Adrenal gland (tissue), 7 donors: ENCODE measurements at regions not wholly inside any gene's neighbourhood (a gene's known extent, or its start where the extent isn't known, plus 50 kb on each side); places are given as distances from the start of the nearest gene placed in this dataset.

Experiments used
- DNase-seq, 7 donors: peaks; one replicate each; pipeline ENCODE4 v3.0.0-alpha.2; 2019 to 2020
- H3K27ac ChIP-seq, 5 donors: fragments of 200-600 bp; sonication (generic) in 4 of 5; 1 replicate in 3 of 5; 2 replicates in 2 of 5; pipeline versions ENCODE4 v1.5.1 to v1.8.0; 2016 to 2020; ENCODE audit warnings: mild to moderate bottlenecking in 1 of 5
- H3K27me3 ChIP-seq: fragments of 200-600 bp; 2 replicates; pipeline ENCODE4 v1.8.0; 2021
- H3K36me3 ChIP-seq, 2 donors: fragments of 200-600 bp; replicated peaks in 1 of 2; 1 replicate in 1 of 2; 2 replicates in 1 of 2; pipeline versions ENCODE4 v1.5.1 to v1.8.0; 2018 to 2022
- H3K4me1 ChIP-seq, 2 donors: fragments of 200-600 bp; replicated peaks in 1 of 2; 1 replicate in 1 of 2; 2 replicates in 1 of 2; pipeline versions ENCODE4 v1.5.1 to v1.8.0; 2018 to 2021
- H3K4me3 ChIP-seq, 4 donors: fragments of 200-600 bp; sonication (generic) in 3 of 4; one replicate each; pipeline ENCODE4 v1.5.1; 2016 to 2018
- H3K9me3 ChIP-seq, 3 donors: fragments of 200-600 bp; sonication (generic) in 1 of 3; replicated peaks in 1 of 3; 1 replicate in 2 of 3; 2 replicates in 1 of 3; pipeline versions ENCODE4 v1.5.1 to v1.8.0; 2016 to 2021
- POLR2A ChIP-seq, 2 donors: fragments of 450-650 bp; IDR thresholded peaks; one replicate each; pipeline ENCODE4 v1.6.1; 2017; ENCODE audit warnings: antibody characterized with exemption in 2 of 2, mild to moderate bottlenecking in 2 of 2, moderate library complexity in 1 of 2
- intact Hi-C, 2 donors: fragments of 100-400 bp; cut with DNase I; formaldehyde crosslinking; loops; one replicate each; pipeline versions ENCODE4 v1.14.1 to v1.15.0; 2022 to 2023
- small RNA-seq, 2 donors: library from RNA; depleted of rRNA; stranded (forward); fragments of <200 nt; gene quantifications; one replicate each; pipeline ENCODE3, GENCODE V24; 2016
- TF ChIP-seq, protein P1 (sequence below), 6 experiments: fragments of 450-650 bp in 4 of 6; fragments of 200-600 bp in 2 of 6; sonication (generic) in 1 of 6; IDR thresholded peaks; 1 replicate in 5 of 6; 2 replicates in 1 of 6; pipeline versions ENCODE4 v1.5.1 to v1.8.0; 2016 to 2021; ENCODE audit warnings: antibody characterized with exemption in 6 of 6, mild to moderate bottlenecking in 2 of 6, moderate library complexity in 1 of 6
- donor health status: DM: yes; HTN: yes; CAD: no.
- donor health status: DM: no; HTN: no; CAD: no.
- donor health status: DM: no; HTN: no; CAD: no.

DNA sequence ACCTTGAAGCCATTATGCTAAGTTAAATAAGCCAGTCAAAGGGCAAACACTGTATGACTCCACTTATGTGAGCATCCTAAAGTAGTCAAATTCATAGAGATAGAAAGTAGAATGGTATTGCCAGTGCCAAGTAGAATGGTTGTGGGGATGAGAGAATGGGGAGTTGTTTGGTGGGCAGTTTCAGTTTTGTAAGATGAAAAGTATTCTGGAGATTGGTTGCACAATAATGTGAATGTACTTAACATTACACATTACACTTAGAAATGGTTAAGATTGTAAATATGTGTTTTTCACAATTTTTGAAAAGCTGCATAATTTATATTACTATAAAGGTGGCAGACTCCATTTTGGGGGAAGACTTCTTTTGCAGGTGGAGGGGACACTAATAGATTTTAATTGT is 51.3 kb upstream of the CARMIL1 start:
- no peaks in the 10 kb centered on the region for H3K36me3 ChIP-seq
- TF ChIP-seq, protein P1, sequence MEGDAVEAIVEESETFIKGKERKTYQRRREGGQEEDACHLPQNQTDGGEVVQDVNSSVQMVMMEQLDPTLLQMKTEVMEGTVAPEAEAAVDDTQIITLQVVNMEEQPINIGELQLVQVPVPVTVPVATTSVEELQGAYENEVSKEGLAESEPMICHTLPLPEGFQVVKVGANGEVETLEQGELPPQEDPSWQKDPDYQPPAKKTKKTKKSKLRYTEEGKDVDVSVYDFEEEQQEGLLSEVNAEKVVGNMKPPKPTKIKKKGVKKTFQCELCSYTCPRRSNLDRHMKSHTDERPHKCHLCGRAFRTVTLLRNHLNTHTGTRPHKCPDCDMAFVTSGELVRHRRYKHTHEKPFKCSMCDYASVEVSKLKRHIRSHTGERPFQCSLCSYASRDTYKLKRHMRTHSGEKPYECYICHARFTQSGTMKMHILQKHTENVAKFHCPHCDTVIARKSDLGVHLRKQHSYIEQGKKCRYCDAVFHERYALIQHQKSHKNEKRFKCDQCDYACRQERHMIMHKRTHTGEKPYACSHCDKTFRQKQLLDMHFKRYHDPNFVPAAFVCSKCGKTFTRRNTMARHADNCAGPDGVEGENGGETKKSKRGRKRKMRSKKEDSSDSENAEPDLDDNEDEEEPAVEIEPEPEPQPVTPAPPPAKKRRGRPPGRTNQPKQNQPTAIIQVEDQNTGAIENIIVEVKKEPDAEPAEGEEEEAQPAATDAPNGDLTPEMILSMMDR (IDR thresholded peaks at IDR 0.05) = no peak
- TF ChIP-seq POLR2A (IDR thresholded peaks at IDR 0.05) = no peak

More for the DNA sequence above, 51.3 kb upstream of the CARMIL1 start:
- DNase-seq = no peak
- peaks cover 5 to 9% of the 10 kb centered on the region in 2 donors for H3K4me1 ChIP-seq
- H3K27ac ChIP-seq = no peak overlapping the region
- H3K27me3 ChIP-seq = no peaks in the 10 kb centered on the region
- no peaks in the 10 kb centered on the region for H3K9me3 ChIP-seq
- intact Hi-C loops = loop anchor here in 1 of 2 donors (10.0 kb wide), 1 partner anchor 487 kb away; no protein-coding TSS in a partner anchor
- H3K4me3 ChIP-seq = no peak overlapping the region

Small RNAs in the stretch of these regions (small RNA-seq; reads per million reads assigned to genes)
- gene RN7SL334P = 0 reads per million in 2 donors
